ENCODE measurements at regions not wholly inside any gene's neighbourhood (a gene's known extent, or its start where the extent isn't known, plus 50 kb on each side); places are given as distances from the start of the nearest gene placed in this dataset.

DNA sequence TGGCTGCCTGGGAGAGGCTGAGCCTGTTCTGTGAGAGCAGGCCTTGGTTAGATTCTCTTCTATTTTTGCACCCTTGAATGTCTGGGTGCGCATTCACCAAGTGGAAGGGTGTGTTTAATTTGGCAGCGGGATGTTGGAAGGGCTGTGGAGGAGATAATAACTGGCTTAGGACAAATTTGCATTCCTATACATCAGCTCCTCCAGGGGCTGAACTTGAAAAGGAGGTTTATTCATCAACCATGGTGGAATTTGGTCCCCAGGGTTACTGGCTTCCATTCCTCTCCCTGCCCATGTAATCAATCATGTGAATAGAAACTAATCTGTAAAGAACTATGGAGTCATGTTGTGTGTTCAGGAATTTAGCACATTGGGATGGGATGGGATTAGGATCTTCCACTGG, 100.2 kb upstream of the FOXF1 start:
- no peak for DNase-seq (ENCODE audit: low spot score)

DNA sequence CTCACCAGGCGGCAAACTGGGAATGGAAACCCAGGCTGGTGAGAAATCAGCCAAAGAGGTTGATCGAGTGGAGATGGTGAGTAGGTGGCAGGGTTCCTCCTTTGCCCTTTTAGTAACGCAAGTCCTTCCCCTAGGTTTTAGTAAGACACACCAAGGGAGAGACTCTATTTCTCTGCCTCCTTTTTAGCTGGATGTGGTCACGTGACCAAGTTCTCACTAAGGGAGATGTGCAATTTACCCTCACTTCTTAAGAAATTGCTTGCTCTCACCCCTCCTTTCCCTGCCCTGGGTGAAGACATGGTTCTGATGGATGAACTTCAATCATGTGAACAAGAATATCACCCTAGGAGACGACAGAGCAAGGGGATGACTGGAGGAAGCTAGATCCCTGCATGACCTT, 99.8 kb upstream of the FOXF1 start:
- DNase-seq (ENCODE audit: low spot score): no peak

GRCh38 chr16:86411897-86412296, 98.4 kb upstream of the FOXF1 start:
- no peak for DNase-seq (ENCODE audit: low spot score)

- no peak for DNase-seq (ENCODE audit: low spot score)
Measured at GRCh38 chr16:86414991-86415740, 95.2 kb upstream of the FOXF1 start.

- DNase-seq (ENCODE audit: low spot score): no peak
Measured at GRCh38 chr16:86418981-86419380, 91.3 kb upstream of the FOXF1 start.

- no peak for DNase-seq (ENCODE audit: low spot score)
Measured at GRCh38 chr16:86419518-86419917, 90.8 kb upstream of the FOXF1 start.

DNA sequence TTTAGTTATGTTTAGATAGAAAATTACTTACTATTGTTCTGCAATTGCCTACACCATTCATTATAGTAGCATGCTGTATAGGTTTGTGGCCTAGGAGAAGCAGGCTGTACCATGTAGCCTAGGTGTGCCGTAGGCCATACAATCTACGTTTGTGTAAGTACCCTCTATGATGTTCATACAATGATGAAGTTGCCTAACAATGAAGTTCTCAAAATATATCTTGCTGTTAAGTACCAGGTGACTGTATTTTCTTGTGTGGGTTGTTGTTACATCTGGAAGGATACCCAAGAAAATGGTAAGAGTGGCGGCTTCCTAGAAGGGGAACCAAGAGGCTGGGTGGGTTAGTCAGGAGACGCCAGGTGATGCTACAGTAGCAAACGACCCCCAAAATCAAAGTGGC, 88.3 kb upstream of the FOXF1 start:
- DNase-seq (ENCODE audit: low spot score): no peak

DNA sequence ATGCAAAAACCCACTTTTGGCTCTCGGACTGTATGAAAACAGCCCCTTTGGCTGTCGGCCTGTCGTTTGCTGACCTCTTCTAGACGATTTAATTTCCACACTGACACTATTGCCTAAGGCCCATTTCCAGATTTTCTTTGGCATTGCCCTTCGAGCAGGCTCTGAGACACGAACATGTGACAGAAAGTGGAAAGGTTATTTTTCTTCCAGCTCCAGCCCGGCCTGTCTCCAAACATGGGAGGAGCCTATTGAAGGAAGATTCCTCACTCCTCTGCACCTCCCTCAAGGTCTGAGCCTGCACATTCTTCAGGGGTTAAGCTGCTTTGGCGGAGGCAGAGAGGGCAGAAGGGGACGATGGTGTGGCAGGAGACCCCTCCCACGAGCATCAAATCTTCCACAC, 85.9 kb upstream of the FOXF1 start:
- no peak for DNase-seq (ENCODE audit: low spot score)

GRCh38 chr16:86424985-86425384, 85.3 kb upstream of the FOXF1 start:
- no peak for DNase-seq (ENCODE audit: low spot score)

- no peak for DNase-seq (ENCODE audit: low spot score)
Measured at GRCh38 chr16:86426063-86426642, 84.2 kb upstream of the FOXF1 start.

DNA sequence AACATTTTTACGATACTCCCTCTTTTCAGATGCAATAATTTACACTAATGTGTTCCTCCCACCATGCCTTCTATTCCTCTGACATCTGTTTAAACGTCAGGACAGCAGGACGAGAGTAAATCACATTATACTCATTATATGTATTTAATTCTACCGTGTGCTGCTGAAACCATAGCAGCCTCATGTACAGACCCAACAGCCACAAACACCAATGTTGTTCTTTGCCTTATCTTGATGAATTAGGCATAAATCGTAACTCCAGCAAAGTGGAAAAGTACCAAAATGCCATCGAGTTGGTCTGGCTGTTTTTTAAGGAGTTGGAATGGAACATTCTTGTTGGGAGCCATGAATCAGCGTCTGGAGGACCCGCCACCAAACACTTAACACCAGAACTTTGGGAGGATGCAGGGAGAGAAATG, 82.9 kb upstream of the FOXF1 start:
- DNase-seq (ENCODE audit: low spot score): no peak

DNA sequence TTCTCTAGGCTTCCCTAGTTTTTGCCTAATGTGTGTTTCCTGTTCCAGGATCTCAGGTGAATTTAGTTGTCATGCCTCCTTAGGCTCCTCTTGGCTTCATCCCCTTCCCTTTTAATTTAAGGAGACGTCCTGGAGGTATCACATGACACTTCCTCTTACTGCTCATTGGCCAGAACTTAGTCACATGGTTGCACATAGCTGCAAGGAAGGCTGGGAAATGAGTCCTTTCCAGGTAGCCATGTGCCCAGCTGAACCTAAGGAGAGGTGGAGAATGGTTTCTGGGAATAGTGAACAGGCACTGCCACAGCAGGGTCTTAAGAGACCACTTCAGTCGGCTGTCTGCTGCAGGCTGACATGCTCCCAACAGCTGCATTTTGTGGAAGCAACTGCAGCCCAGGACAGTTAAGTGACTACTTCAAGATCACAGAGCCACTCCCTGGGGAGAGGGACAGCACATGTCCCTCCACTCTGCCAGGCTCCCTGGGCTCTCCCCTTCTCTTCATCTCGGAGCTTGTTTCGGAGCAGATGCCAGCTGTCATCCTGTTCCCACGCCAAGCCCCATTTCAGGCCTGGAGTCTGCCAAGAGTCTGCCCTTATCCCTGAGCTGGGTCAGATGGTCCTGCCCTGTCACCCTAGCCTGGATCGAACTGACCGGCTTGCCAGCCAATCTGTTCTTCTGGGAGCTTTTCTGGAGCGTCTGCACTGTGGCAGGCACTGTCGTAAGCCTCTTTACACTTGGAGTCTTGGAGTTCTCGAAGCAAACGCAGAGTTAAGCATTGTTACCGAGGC, 81.4 kb upstream of the FOXF1 start:
- no peak for DNase-seq (ENCODE audit: low spot score)

- no peak for DNase-seq (ENCODE audit: low spot score)
Measured at GRCh38 chr16:86429663-86430062, 80.7 kb upstream of the FOXF1 start.

GRCh38 chr16:86430814-86431213, 79.5 kb upstream of the FOXF1 start:
- DNase-seq (ENCODE audit: low spot score): no peak

- no peak for DNase-seq (ENCODE audit: low spot score)
Measured at GRCh38 chr16:86431540-86431939, 78.8 kb upstream of the FOXF1 start.

GRCh38 chr16:86432048-86432447, 78.3 kb upstream of the FOXF1 start:
- DNase-seq (ENCODE audit: low spot score): no peak

GRCh38 chr16:86432691-86433090, 77.6 kb upstream of the FOXF1 start:
- no peak for DNase-seq (ENCODE audit: low spot score)

DNA sequence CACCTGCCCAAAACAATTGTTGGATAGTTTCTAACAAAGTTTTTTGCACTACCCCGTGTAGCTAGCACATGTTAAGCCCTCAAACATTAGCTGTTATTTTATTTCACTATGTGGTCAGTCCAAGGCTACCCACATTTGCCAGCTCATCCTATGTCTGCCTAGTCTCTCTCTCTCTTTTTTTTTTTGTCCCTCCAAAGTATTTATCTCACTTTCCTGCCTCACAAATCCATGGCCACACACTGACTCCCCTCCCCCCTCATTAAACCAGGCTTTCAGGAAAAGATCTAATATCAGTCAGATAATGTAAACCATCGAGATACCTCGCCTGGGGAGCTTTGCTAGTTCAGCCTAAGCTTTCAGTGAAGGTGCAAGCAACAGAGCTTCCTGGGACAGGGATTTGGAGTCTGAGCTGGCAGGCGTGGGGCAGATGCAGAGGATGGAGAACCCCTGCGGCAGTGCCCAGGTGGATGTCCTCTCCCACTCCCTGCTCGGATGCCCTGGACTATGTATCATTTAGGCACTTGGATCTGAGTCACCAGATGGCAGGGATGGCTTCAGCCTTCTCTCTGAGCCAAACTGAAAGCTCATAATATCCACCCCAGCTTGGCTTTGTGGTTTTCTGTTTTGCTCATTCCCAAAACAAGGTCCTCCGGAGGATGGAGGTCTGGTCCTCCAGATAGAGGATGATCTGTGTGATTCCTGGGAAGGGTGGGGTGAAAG, 73.7 kb upstream of the FOXF1 start:
- no peak for DNase-seq (ENCODE audit: low spot score)

DNA sequence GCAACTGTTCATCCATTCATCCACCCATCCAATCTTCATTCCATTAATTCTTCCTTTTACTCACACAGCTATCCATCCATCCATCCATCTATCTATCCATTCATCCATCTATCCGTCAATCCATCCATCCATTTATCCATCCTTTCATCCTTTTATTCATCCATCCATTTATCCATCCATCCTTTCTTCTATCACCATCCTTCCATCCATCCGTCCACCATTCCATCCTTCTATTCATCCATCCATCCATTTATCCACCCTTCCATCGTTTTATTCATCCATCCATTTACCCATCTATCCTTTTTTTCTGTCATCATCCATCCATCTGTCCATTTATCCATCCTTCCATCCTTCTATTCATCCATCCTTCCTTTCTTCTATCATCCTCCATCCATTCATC, 73.0 kb upstream of the FOXF1 start:
- no peak for DNase-seq (ENCODE audit: low spot score)

DNA sequence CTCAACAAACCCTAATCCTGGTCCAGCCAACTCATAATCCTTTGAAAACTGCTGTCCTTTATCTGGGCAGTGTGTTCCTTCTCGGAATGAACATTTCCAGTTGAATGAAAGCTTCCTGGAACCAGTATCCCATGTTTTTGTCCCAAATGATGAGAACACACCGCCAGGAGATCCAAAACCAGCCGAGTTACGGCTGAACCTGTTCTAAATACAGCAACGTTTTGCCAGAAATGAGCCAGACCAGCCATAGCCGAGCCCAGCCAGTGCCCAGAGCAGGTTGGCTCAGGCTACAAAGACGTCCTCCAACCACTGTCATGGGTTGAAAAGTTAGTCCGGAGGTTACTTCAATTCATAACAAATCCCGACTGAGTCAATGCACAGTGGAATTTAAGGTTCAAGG, 67.6 kb upstream of the FOXF1 start:
- DNase-seq (ENCODE audit: low spot score): no peak

DNA sequence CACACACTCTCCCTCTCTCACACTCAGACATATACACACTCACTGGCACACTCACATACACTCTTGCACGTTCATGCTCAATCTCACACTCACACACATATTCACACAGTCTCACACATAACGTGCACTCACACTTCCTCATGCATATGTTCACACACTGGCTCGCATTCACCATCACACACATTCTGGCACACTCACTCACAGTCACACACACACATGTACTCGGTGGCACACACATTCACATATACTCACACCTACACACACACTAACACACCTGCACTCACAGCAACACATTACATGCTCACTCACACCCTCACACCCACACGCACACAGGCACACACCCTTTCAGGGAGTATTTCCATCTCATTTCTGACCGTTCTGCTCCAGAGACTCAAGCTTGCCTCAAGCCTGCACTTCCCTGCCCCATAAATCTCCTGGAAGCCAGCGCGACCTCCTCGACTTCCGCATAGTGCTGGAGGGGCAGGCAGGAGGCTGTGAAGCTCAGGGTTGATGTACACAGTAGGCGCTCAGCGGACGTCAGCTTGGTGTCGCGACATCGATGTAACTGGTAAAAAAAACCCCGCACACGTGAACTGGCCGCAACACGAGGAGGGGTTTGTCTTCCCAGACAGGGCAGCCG, 66.7 kb upstream of the FOXF1 start:
- no peak for DNase-seq (ENCODE audit: low spot score)

GRCh38 chr16:86444261-86444660, 66.1 kb upstream of the FOXF1 start:
- DNase-seq (ENCODE audit: low spot score): no peak

Data from CD4-positive, alpha-beta T cell treated with Interleukin-2 at 100 ng/mL for 4 hours (primary cell).